ENCODE measurements at regions not wholly inside any gene's neighbourhood (a gene's known extent, or its start where the extent isn't known, plus 50 kb on each side); places are given as distances from the start of the nearest gene placed in this dataset.

GRCh38 chr2:407630-408029, 119.7 kb upstream of the ALKAL2 start:
- TF ChIP-seq CTCF (IDR thresholded peaks at IDR 0.05 in 2 of 3, conservative IDR thresholded peaks at IDR 0.05 in 1 of 3; ENCODE audit: control insufficient read depth in 2 of 3, extremely low read depth in 1 of 3, insufficient read depth in 1 of 3, low read depth in 3 of 3, low read length in 3 of 3) (no peak), POLR2A (IDR thresholded peaks at IDR 0.05; ENCODE audit: low read depth, low read length) (no peak), POLR2AphosphoS5 (IDR thresholded peaks at IDR 0.05; ENCODE audit: low read length) (no peak), EP300 (IDR thresholded peaks at IDR 0.05; ENCODE audit: borderline replicate concordance in 1 of 2, control insufficient read depth in 1 of 2, low read depth in 2 of 2, low read length in 2 of 2) (no peak), TARDBP (IDR thresholded peaks at IDR 0.05; ENCODE audit: borderline replicate concordance) (no peak)

All from GM12878 (cell line).